ENCODE measurements at regions not wholly inside any gene's neighbourhood (a gene's known extent, or its start where the extent isn't known, plus 50 kb on each side); places are given as distances from the start of the nearest gene placed in this dataset.

DNA sequence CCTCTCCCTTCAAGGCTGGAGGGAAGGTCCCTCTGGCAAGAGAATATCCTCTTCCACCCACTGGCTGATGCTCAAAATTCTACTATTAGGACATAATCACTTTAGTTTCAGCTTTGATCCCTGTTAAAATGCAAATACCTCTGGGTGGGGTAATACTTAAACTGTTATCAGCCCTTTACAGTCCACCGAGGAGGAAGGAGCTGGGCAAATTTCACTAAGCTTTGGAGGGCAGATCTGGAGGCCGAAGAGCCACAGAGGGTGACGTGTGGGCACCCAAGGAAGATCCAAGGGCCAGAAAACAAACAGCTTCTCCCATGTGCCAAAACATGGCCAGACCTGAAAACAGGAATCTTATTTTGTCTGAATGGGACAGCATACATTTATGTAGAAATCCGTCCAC is 74.6 kb upstream of the BCL11A start (continued):
- TF ChIP-seq SREBF2 (CRISPR knock-in tag; IDR thresholded peaks at IDR 0.05): no peak

DNA sequence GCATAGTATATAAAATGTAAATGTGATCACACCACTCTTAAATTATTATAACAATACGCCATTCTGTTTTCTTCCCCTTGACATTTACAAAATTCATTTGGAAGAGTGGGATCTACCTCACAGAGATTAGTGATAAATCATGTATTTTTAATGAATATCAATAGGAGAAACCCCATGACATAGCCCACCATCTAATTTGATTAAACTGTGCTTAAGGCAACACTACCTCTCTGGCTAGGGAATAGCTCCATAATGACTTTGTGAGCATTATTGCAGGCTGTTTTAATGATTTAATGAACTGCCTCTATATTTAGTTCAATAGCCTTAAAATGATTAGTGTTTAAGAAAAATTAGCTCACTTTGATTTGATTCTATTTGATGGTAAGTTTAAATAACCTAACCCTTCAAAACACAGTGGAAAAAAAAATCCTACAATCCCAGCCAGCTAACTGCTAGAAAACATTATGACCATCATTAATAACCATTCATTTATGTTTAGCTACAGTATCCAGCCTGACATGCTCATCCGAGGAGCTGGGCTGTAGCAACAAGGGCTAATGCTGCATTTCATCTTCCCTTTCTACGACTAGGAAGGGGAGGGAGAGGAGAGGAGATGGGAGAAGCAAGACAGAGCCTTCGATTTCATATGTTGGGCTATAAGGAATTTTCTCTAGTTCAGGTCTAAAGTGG is 75.3 kb upstream of the BCL11A start:
- ATAC-seq (no peak), FAIRE-seq (no peak), DNase-seq (ENCODE audit: extremely low read depth in 1 of 4, low spot score in 3 of 4) (no peak)
- POLR2A ChIA-PET: interaction anchor here (1.5 kb wide), 1 partner anchor 8 kb away, joined by 6 read pairs; no protein-coding TSS in a partner anchor
- peaks cover 0 to 5% of the 10 kb centered on the region in 2 experiments; a peak in 3 of 5 replicates for H3K27me3 ChIP-seq (ENCODE audit: control insufficient read depth in 2 of 2, insufficient read depth in 2 of 2, low read length in 2 of 2)
- no peaks in the 10 kb centered on the region for H3K9me1 ChIP-seq (ENCODE audit: control insufficient read depth, insufficient read depth, low read length)
- in situ Hi-C loops (cut with MboI): no loop called here
- no peaks in the 10 kb centered on the region for H4K20me1 ChIP-seq (replicated peaks; ENCODE audit: control insufficient read depth, insufficient read depth, low read length)
- H3K4me1 ChIP-seq (replicated peaks in 1 of 2; ENCODE audit: control insufficient read depth in 2 of 2, insufficient read depth in 2 of 2, low read length in 2 of 2): no peaks in the 10 kb centered on the region
- no peak overlapping the region for H3K4me2 ChIP-seq (ENCODE audit: insufficient read depth, low read length)
- CTCF ChIA-PET (ENCODE audit: low intra/inter-chr PET ratio): no interaction called here
- H2AFZ ChIP-seq (ENCODE audit: low read depth, low read length): no peak overlapping the region
- H3K4me3 ChIP-seq: no peak overlapping the region
- intact Hi-C loops (cut with micrococcal nuclease): no loop called here
- no peak overlapping the region for H3K9ac ChIP-seq (ENCODE audit: insufficient read depth in 1 of 2, low read depth in 2 of 2, low read length in 2 of 2)
- BruUV-seq (replicated peaks): no TSS peak
- WGBS (ENCODE audit: insufficient coverage, low coverage, missing lambda C conversion rate): 3% methylated on average over 4 of the region's 4 CpGs
- H3K79me2 ChIP-seq (ENCODE audit: control insufficient read depth, insufficient read depth, low read length): no peaks in the 10 kb centered on the region
- no peak overlapping the region for H3K27ac ChIP-seq (ENCODE audit: extremely low read depth, low read depth, low read length)
- H3K36me3 ChIP-seq (ENCODE audit: control insufficient read depth, insufficient read depth, low read length): no peaks in the 10 kb centered on the region
- H3K9me3 ChIP-seq (replicated peaks; ENCODE audit: control insufficient read depth, insufficient read depth, low read depth, low read length): no peaks in the 10 kb centered on the region
- TF ChIP-seq PURB (CRISPR knock-in tag; IDR thresholded peaks at IDR 0.05; ENCODE audit: low read depth) (no peak), KDM5B (IDR thresholded peaks at IDR 0.05; ENCODE audit: insufficient replicate concordance, low read depth, low read length) (no peak), SRSF7 (optimal IDR thresholded peaks at IDR 0.05; ENCODE audit: low read depth, low read length) (no peak), SUPT5H (IDR thresholded peaks at IDR 0.05) (no peak), HDGF (IDR thresholded peaks at IDR 0.05) (no peak), ZNF780A (CRISPR knock-in tag; IDR thresholded peaks at IDR 0.05) (no peak), ZNF76 (CRISPR knock-in tag; IDR thresholded peaks at IDR 0.05; ENCODE audit: borderline replicate concordance) (no peak)
- TF ChIP-seq, protein P1, sequence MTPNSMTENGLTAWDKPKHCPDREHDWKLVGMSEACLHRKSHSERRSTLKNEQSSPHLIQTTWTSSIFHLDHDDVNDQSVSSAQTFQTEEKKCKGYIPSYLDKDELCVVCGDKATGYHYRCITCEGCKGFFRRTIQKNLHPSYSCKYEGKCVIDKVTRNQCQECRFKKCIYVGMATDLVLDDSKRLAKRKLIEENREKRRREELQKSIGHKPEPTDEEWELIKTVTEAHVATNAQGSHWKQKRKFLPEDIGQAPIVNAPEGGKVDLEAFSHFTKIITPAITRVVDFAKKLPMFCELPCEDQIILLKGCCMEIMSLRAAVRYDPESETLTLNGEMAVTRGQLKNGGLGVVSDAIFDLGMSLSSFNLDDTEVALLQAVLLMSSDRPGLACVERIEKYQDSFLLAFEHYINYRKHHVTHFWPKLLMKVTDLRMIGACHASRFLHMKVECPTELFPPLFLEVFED (CRISPR knock-in tag; conservative IDR thresholded peaks at IDR 0.05): no peak
- TF ChIP-seq, protein P2, sequence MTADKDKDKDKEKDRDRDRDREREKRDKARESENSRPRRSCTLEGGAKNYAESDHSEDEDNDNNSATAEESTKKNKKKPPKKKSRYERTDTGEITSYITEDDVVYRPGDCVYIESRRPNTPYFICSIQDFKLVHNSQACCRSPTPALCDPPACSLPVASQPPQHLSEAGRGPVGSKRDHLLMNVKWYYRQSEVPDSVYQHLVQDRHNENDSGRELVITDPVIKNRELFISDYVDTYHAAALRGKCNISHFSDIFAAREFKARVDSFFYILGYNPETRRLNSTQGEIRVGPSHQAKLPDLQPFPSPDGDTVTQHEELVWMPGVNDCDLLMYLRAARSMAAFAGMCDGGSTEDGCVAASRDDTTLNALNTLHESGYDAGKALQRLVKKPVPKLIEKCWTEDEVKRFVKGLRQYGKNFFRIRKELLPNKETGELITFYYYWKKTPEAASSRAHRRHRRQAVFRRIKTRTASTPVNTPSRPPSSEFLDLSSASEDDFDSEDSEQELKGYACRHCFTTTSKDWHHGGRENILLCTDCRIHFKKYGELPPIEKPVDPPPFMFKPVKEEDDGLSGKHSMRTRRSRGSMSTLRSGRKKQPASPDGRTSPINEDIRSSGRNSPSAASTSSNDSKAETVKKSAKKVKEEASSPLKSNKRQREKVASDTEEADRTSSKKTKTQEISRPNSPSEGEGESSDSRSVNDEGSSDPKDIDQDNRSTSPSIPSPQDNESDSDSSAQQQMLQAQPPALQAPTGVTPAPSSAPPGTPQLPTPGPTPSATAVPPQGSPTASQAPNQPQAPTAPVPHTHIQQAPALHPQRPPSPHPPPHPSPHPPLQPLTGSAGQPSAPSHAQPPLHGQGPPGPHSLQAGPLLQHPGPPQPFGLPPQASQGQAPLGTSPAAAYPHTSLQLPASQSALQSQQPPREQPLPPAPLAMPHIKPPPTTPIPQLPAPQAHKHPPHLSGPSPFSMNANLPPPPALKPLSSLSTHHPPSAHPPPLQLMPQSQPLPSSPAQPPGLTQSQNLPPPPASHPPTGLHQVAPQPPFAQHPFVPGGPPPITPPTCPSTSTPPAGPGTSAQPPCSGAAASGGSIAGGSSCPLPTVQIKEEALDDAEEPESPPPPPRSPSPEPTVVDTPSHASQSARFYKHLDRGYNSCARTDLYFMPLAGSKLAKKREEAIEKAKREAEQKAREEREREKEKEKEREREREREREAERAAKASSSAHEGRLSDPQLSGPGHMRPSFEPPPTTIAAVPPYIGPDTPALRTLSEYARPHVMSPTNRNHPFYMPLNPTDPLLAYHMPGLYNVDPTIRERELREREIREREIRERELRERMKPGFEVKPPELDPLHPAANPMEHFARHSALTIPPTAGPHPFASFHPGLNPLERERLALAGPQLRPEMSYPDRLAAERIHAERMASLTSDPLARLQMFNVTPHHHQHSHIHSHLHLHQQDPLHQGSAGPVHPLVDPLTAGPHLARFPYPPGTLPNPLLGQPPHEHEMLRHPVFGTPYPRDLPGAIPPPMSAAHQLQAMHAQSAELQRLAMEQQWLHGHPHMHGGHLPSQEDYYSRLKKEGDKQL (CRISPR knock-in tag; IDR thresholded peaks at IDR 0.05; ENCODE audit: borderline replicate concordance): no peak

Data from K562 (cell line).